ENCODE measurements at regions not wholly inside any gene's neighbourhood (a gene's known extent, or its start where the extent isn't known, plus 50 kb on each side); places are given as distances from the start of the nearest gene placed in this dataset.

GRCh38 chr6:67287566-67287965 is 1347.5 kb upstream of the ADGRB3 start:
- intact Hi-C loops (cut with DNase I), result no loop called here
- no peak for DNase-seq
- H3K4me3 ChIP-seq, result no peak overlapping the region
- TF ChIP-seq CTCF (IDR thresholded peaks at IDR 0.05) (no peak), POLR2A (IDR thresholded peaks at IDR 0.05) (no peak)
- no peaks in the 10 kb centered on the region for H3K4me1 ChIP-seq (replicated peaks in 1 of 2)
- H3K27ac ChIP-seq, result no peak overlapping the region
- H3K36me3 ChIP-seq (replicated peaks in 1 of 2), result no peaks in the 10 kb centered on the region
- no peaks in the 10 kb centered on the region for H3K9me3 ChIP-seq (replicated peaks in 1 of 3)
- no peaks in the 10 kb centered on the region for H3K27me3 ChIP-seq

- Histone ChIP-seq H3K27ac (no peak overlapping the region), H3K9me3 (replicated peaks in 1 of 3) (no peaks in the 10 kb centered on the region), H3K4me1 (replicated peaks in 1 of 2) (no peaks in the 10 kb centered on the region), H3K36me3 (replicated peaks in 1 of 2) (no peaks in the 10 kb centered on the region), H3K27me3 (no peaks in the 10 kb centered on the region), H3K4me3 (no peak overlapping the region)
- no peak for DNase-seq
- TF ChIP-seq CTCF (IDR thresholded peaks at IDR 0.05), result no peak
- TF ChIP-seq POLR2A (IDR thresholded peaks at IDR 0.05), result no peak
- intact Hi-C loops (cut with DNase I), result no loop called here
Observed at GRCh38 chr6:67285770-67286495, 1349.1 kb upstream of the ADGRB3 start.

GRCh38 chr6:67277312-67277711 is 1357.8 kb upstream of the ADGRB3 start:
- Histone ChIP-seq H3K27ac (no peak overlapping the region), H3K4me1 (replicated peaks in 1 of 2) (no peaks in the 10 kb centered on the region), H3K9me3 (replicated peaks in 1 of 3) (peaks cover 0 to 5% (median 0%) of the 10 kb centered on the region in 3 donors), H3K4me3 (no peak overlapping the region), H3K27me3 (no peaks in the 10 kb centered on the region), H3K36me3 (replicated peaks in 1 of 2) (no peaks in the 10 kb centered on the region)
- DNase-seq, result no peak
- intact Hi-C loops (cut with DNase I), result no loop called here
- no peak for TF ChIP-seq POLR2A (IDR thresholded peaks at IDR 0.05)
- no peak for TF ChIP-seq CTCF (IDR thresholded peaks at IDR 0.05)
- WGBS, 4 donors, result 54 to 76% (median 62%) methylated on average over 2 of the region's 2 CpGs

- intact Hi-C loops (cut with DNase I), result no loop called here
- DNase-seq, result no peak
- Histone ChIP-seq H3K4me1 (replicated peaks in 1 of 2) (no peaks in the 10 kb centered on the region), H3K36me3 (replicated peaks in 1 of 2) (no peaks in the 10 kb centered on the region), H3K27ac (no peak overlapping the region), H3K9me3 (replicated peaks in 1 of 3) (no peaks in the 10 kb centered on the region), H3K4me3 (no peak overlapping the region), H3K27me3 (no peaks in the 10 kb centered on the region)
- WGBS, 4 donors, result 74 to 82% (median 77%) methylated on average over 12 to 20 of the region's 20 CpGs
- TF ChIP-seq CTCF (IDR thresholded peaks at IDR 0.05), result no peak
- no peak for TF ChIP-seq POLR2A (IDR thresholded peaks at IDR 0.05)
Observed at GRCh38 chr6:67265996-67266921, 1368.8 kb upstream of the ADGRB3 start.
